Peyer's patch (tissue), 4 donors: ENCODE measurements at regions not wholly inside any gene's neighbourhood (a gene's known extent, or its start where the extent isn't known, plus 50 kb on each side); places are given as distances from the start of the nearest gene placed in this dataset.

Source experiments
- POLR2A ChIP-seq, 2 donors: fragments of 450-650 bp; IDR thresholded peaks; one replicate each; pipeline ENCODE4 v1.5.1; 2017; ENCODE audit warnings: antibody characterized with exemption in 2 of 2, mild to moderate bottlenecking in 2 of 2, moderate library complexity in 2 of 2
- TF ChIP-seq, protein P1 (sequence below), 6 experiments: fragments of 450-650 bp in 4 of 6; fragments of 200-600 bp in 2 of 6; sonication (generic) in 1 of 6; IDR thresholded peaks; one replicate each; pipeline ENCODE4 v1.5.1; 2017 to 2019; ENCODE audit warnings: antibody characterized with exemption in 6 of 6, mild to moderate bottlenecking in 3 of 6, moderate library complexity in 1 of 6

DNA sequence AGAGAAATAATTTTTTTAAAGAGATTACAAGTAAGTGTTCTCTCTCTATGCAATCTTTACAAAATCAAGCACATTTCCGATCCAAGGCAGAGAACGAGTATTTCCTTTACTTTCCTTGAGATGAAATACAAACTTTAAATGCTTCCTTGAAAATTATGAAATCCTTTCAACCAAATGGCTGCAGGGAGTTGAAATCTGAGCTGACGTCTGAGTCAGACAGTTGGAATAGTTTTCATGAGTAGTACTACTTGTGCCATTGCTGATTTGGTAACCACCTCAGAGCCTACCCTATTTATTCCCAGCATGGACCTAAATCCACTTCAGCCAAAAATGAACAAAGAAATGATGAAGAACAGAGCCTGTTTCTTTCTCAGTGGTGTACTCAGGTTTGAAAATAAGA lies 183.6 kb downstream of the GIPC2 start:
- no peak for TF ChIP-seq POLR2A (IDR thresholded peaks at IDR 0.05)
- TF ChIP-seq, protein P1, sequence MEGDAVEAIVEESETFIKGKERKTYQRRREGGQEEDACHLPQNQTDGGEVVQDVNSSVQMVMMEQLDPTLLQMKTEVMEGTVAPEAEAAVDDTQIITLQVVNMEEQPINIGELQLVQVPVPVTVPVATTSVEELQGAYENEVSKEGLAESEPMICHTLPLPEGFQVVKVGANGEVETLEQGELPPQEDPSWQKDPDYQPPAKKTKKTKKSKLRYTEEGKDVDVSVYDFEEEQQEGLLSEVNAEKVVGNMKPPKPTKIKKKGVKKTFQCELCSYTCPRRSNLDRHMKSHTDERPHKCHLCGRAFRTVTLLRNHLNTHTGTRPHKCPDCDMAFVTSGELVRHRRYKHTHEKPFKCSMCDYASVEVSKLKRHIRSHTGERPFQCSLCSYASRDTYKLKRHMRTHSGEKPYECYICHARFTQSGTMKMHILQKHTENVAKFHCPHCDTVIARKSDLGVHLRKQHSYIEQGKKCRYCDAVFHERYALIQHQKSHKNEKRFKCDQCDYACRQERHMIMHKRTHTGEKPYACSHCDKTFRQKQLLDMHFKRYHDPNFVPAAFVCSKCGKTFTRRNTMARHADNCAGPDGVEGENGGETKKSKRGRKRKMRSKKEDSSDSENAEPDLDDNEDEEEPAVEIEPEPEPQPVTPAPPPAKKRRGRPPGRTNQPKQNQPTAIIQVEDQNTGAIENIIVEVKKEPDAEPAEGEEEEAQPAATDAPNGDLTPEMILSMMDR (IDR thresholded peaks at IDR 0.05) = no peak
